Progenitor cell of endocrine pancreas (in vitro differentiated cells): ENCODE measurements at regions not wholly inside any gene's neighbourhood (a gene's known extent, or its start where the extent isn't known, plus 50 kb on each side); places are given as distances from the start of the nearest gene placed in this dataset.

Experiments
- DNase-seq: peaks from one replicate; pipeline ENCODE4 v3.0.0; 2021; ENCODE audit warnings: low spot score; ENCODE audit not compliant: unreplicated experiment
- H3K27ac Mint-ChIP-seq: 2 replicates; pipeline ENCODE4 v1.8.0; 2021; ENCODE audit warnings: mild to moderate bottlenecking, moderate library complexity, mixed read lengths
- H3K27me3 Mint-ChIP-seq: 2 replicates; pipeline ENCODE4 v1.8.0; 2021; ENCODE audit warnings: mixed read lengths
- H3K36me3 Mint-ChIP-seq: 2 replicates; pipeline ENCODE4 v1.8.0; 2022; ENCODE audit warnings: mixed read lengths; ENCODE audit not compliant: insufficient read depth
- H3K4me1 Mint-ChIP-seq: 2 replicates; pipeline ENCODE4 v1.8.0; 2021; ENCODE audit warnings: low read depth, mixed read lengths
- H3K4me3 Mint-ChIP-seq: 2 replicates; pipeline ENCODE4 v1.8.0; 2021; ENCODE audit warnings: low read depth, mild to moderate bottlenecking, moderate library complexity, mixed read lengths
- H3K9me3 Mint-ChIP-seq: 2 replicates; pipeline ENCODE4 v1.8.0; 2021; ENCODE audit warnings: low read depth, mixed read lengths
- CTCF ChIP-seq: fragments of 200-600 bp; sonication (generic); IDR thresholded peaks from one replicate; pipeline ENCODE4 v1.5.0; 2021; ENCODE audit warnings: antibody characterized with exemption, mild to moderate bottlenecking; ENCODE audit not compliant: unreplicated experiment

- H3K9me3 Mint-ChIP-seq, result no peaks in the 10 kb centered on the region
- no peak overlapping the region for H3K27ac Mint-ChIP-seq
- no peaks in the 10 kb centered on the region for H3K4me1 Mint-ChIP-seq
- H3K4me3 Mint-ChIP-seq, result no peak overlapping the region
- TF ChIP-seq CTCF, result no peak
- peaks cover 11% of the 10 kb centered on the region for H3K27me3 Mint-ChIP-seq
- no peaks in the 10 kb centered on the region for H3K36me3 Mint-ChIP-seq
- no peak for DNase-seq
These were observed 92.0 kb upstream of the PRSS58 start for GRCh38 chr7:142349670-142350405.

- Mint-ChIP-seq H3K36me3 (no peaks in the 10 kb centered on the region), H3K4me3 (no peak overlapping the region), H3K9me3 (no peaks in the 10 kb centered on the region), H3K27ac (no peak overlapping the region), H3K4me1 (no peaks in the 10 kb centered on the region), H3K27me3 (peaks cover 11% of the 10 kb centered on the region)
- TF ChIP-seq CTCF, result no peak
- no peak for DNase-seq
These were observed 91.1 kb upstream of the PRSS58 start for GRCh38 chr7:142348921-142349405.

- Mint-ChIP-seq H3K4me3 (no peak overlapping the region), H3K27me3 (peaks cover 8% of the 10 kb centered on the region), H3K36me3 (no peaks in the 10 kb centered on the region), H3K4me1 (no peaks in the 10 kb centered on the region), H3K9me3 (no peaks in the 10 kb centered on the region), H3K27ac (no peak overlapping the region)
- TF ChIP-seq CTCF, result no peak
- DNase-seq, result no peak
These were observed 90.2 kb upstream of the PRSS58 start for GRCh38 chr7:142348100-142348499.

- no peak overlapping the region for H3K4me3 Mint-ChIP-seq
These were observed 89.2 kb upstream of the PRSS58 start for GRCh38 chr7:142347091-142347490.

GRCh38 chr7:142345811-142346210 lies 88.0 kb upstream of the PRSS58 start:
- H3K27me3 Mint-ChIP-seq, result peaks cover 6% of the 10 kb centered on the region
- H3K4me3 Mint-ChIP-seq, result no peak overlapping the region
- no peaks in the 10 kb centered on the region for H3K4me1 Mint-ChIP-seq
- no peak overlapping the region for H3K27ac Mint-ChIP-seq
- no peak for TF ChIP-seq CTCF
- no peaks in the 10 kb centered on the region for H3K9me3 Mint-ChIP-seq
- no peaks in the 10 kb centered on the region for H3K36me3 Mint-ChIP-seq
- DNase-seq, result no peak

More at GRCh38 chr7:142347091-142347490, 89.2 kb upstream of the PRSS58 start:
- Mint-ChIP-seq H3K36me3 (no peaks in the 10 kb centered on the region), H3K9me3 (no peaks in the 10 kb centered on the region), H3K4me1 (no peaks in the 10 kb centered on the region), H3K27ac (no peak overlapping the region), H3K27me3 (peaks cover 8% of the 10 kb centered on the region)
- DNase-seq, result no peak
- TF ChIP-seq CTCF, result no peak
